Transverse colon (tissue), 4 donors: ENCODE measurements at regions not wholly inside any gene's neighbourhood (a gene's known extent, or its start where the extent isn't known, plus 50 kb on each side); places are given as distances from the start of the nearest gene placed in this dataset.

Experiments
- DNase-seq: peaks from one replicate; pipeline ENCODE4 v3.0.0-alpha.2; 2019
- H3K27ac ChIP-seq, 4 donors: fragments of 200-600 bp; sonication (generic); 2 replicates each; pipeline ENCODE4 v1.5.1; 2016 to 2018; ENCODE audit warnings: inconsistent platforms in 4 of 4
- H3K27me3 ChIP-seq: fragments of 200-600 bp; sonication (generic); 2 replicates; pipeline ENCODE4 v1.5.1; 2017; ENCODE audit warnings: inconsistent platforms
- H3K36me3 ChIP-seq, 4 donors: fragments of 200-600 bp; sonication (generic); 2 replicates each; pipeline ENCODE4 v1.5.1; 2017 to 2019; ENCODE audit warnings: inconsistent platforms in 4 of 4
- H3K4me1 ChIP-seq, 4 donors: fragments of 200-600 bp; sonication (generic); 2 replicates each; pipeline ENCODE4 v1.5.1; 2017 to 2020; ENCODE audit warnings: inconsistent platforms in 4 of 4
- H3K4me3 ChIP-seq, 4 donors: fragments of 200-600 bp; sonication (generic); 1 replicate in 1 of 4; 2 replicates in 3 of 4; pipeline versions ENCODE4 v1.5.1 to v1.6.1; 2017 to 2019; ENCODE audit warnings: inconsistent platforms in 4 of 4
- H3K9me3 ChIP-seq, 2 donors: fragments of 200-600 bp; sonication (generic); 2 replicates each; pipeline ENCODE4 v1.5.1; 2017 to 2019; ENCODE audit warnings: inconsistent platforms in 2 of 2
- CTCF ChIP-seq, 5 experiments: fragments of 200-600 bp in 3 of 5; fragments of 450-650 bp in 2 of 5; sonication (generic) in 3 of 5; IDR thresholded peaks; 1 replicate in 2 of 5; 2 replicates in 3 of 5; pipeline ENCODE4 v1.5.1; 2016 to 2017; ENCODE audit warnings: antibody characterized with exemption in 5 of 5, inconsistent platforms in 3 of 5, mild to moderate bottlenecking in 2 of 5, moderate library complexity in 1 of 5
- EP300 ChIP-seq: sonication (generic); formaldehyde crosslinking; IDR thresholded peaks from one replicate; pipeline ENCODE4 v1.6.1; 2017; ENCODE audit warnings: antibody characterized with exemption, low read depth
- POLR2A ChIP-seq: fragments of 450-650 bp; IDR thresholded peaks from one replicate; pipeline ENCODE4 v1.6.1; 2016; ENCODE audit warnings: antibody characterized with exemption, mild to moderate bottlenecking, moderate library complexity
- POLR2AphosphoS5 ChIP-seq, 3 donors: sonication (generic); formaldehyde crosslinking; IDR thresholded peaks; one replicate each; pipeline ENCODE4 v1.6.1; 2016; ENCODE audit warnings: antibody characterized with exemption in 3 of 3
- WGBS, 2 donors: methylation state at CpG; one replicate each; pipeline ENCODE4 v1.1.5; 2018; ENCODE audit warnings: low coverage in 1 of 2; 5-methylcytosine and 5-hydroxymethylcytosine counted together
- in situ Hi-C, 4 donors: fragments of 200-750 bp; cut with MboI; loops; one replicate each; pipeline versions ENCODE4 v1.15.0 to v1.15.1; 2017; ENCODE audit warnings: low sequenced_read_pairs in 3 of 4, low pct_ligation_motif_present in 1 of 4, low pct_unique_long_range_greater_than_20kb in 1 of 4
- intact Hi-C: fragments of 100-400 bp; cut with DNase I; formaldehyde crosslinking; loops from one replicate; pipeline ENCODE4 v1.15.1; 2023; ENCODE audit warnings: low total_unique reads

- DNase-seq, result no peak
- Histone ChIP-seq H3K36me3 (no peaks in the 10 kb centered on the region), H3K9me3 (no peaks in the 10 kb centered on the region), H3K4me3 (no peak overlapping the region), H3K4me1 (no peaks in the 10 kb centered on the region), H3K27ac (no peak overlapping the region), H3K27me3 (no peaks in the 10 kb centered on the region)
- in situ Hi-C loops, result no loop called here
- 79 to 90% methylated on average over 1 of the region's 1 CpG for WGBS, 2 donors
- TF ChIP-seq POLR2AphosphoS5 (IDR thresholded peaks at IDR 0.05) (no peak), CTCF (IDR thresholded peaks at IDR 0.05) (no peak), EP300 (no peak), POLR2A (no peak)
- intact Hi-C loops, result no loop called here
Measured at GRCh38 chr3:110895054-110895453, 176.6 kb upstream of the NECTIN3 start.

GRCh38 chr3:110897046-110897445 is 174.6 kb upstream of the NECTIN3 start:
- DNase-seq, result no peak
- TF ChIP-seq CTCF (IDR thresholded peaks at IDR 0.05) (no peak), POLR2AphosphoS5 (IDR thresholded peaks at IDR 0.05) (no peak), POLR2A (no peak), EP300 (no peak)
- H3K27me3 ChIP-seq, result no peaks in the 10 kb centered on the region
- H3K9me3 ChIP-seq, result no peaks in the 10 kb centered on the region
- intact Hi-C loops, result no loop called here
- H3K4me3 ChIP-seq, result no peak overlapping the region
- H3K4me1 ChIP-seq, result no peaks in the 10 kb centered on the region
- in situ Hi-C loops, result no loop called here
- WGBS, 2 donors, result 79 to 80% methylated on average over 1 to 2 of the region's 2 CpGs
- H3K36me3 ChIP-seq, result no peaks in the 10 kb centered on the region
- H3K27ac ChIP-seq, result no peak overlapping the region

GRCh38 chr3:110900576-110900975 is 171.0 kb upstream of the NECTIN3 start:
- H3K27ac ChIP-seq, result no peak overlapping the region
- no peak for DNase-seq
- no peaks in the 10 kb centered on the region for H3K36me3 ChIP-seq
- TF ChIP-seq POLR2A (no peak), POLR2AphosphoS5 (IDR thresholded peaks at IDR 0.05) (no peak), CTCF (IDR thresholded peaks at IDR 0.05) (no peak), EP300 (no peak)
- H3K27me3 ChIP-seq, result no peaks in the 10 kb centered on the region
- H3K9me3 ChIP-seq, result no peaks in the 10 kb centered on the region
- in situ Hi-C loops (no loop called here), intact Hi-C loops (no loop called here)
- H3K4me1 ChIP-seq, result no peaks in the 10 kb centered on the region
- no peak overlapping the region for H3K4me3 ChIP-seq

- Histone ChIP-seq H3K27ac (no peak overlapping the region), H3K27me3 (no peaks in the 10 kb centered on the region), H3K4me1 (no peaks in the 10 kb centered on the region), H3K4me3 (no peak overlapping the region), H3K9me3 (no peaks in the 10 kb centered on the region), H3K36me3 (no peaks in the 10 kb centered on the region)
- no peak for TF ChIP-seq POLR2AphosphoS5 (IDR thresholded peaks at IDR 0.05)
- no peak for TF ChIP-seq EP300
- no peak for TF ChIP-seq CTCF (IDR thresholded peaks at IDR 0.05)
- TF ChIP-seq POLR2A, result no peak
- in situ Hi-C loops, result no loop called here
- DNase-seq, result no peak
- WGBS, 2 donors, result 91 to 100% methylated on average over 1 of the region's 1 CpG
- intact Hi-C loops, result no loop called here
Measured at GRCh38 chr3:110901536-110901935, 170.1 kb upstream of the NECTIN3 start.
